Left lung (tissue), 4 donors: ENCODE measurements at regions not wholly inside any gene's neighbourhood (a gene's known extent, or its start where the extent isn't known, plus 50 kb on each side); places are given as distances from the start of the nearest gene placed in this dataset.

ENCODE experiments used
- ATAC-seq: fragments of 200-7000 bp; cut with Tn5 transposase; one replicate; pipeline ENCODE4 v1.9.1; 2020; ENCODE audit warnings: moderate library complexity
- DNase-seq, 4 donors: peaks; one replicate each; pipeline ENCODE4 v3.0.0-alpha.2; 2013 to 2020
- H3K27ac ChIP-seq, 2 donors: fragments of 200-600 bp; sonication (generic) in 1 of 2; one replicate each; pipeline versions ENCODE4 v1.5.0 to v1.8.0; 2020 to 2021
- H3K27me3 ChIP-seq, 2 donors: fragments of 200-600 bp; sonication (generic) in 1 of 2; one replicate each; pipeline versions ENCODE4 v1.5.0 to v1.8.0; 2020 to 2021
- H3K36me3 ChIP-seq, 2 donors: fragments of 200-600 bp; sonication (generic) in 1 of 2; one replicate each; pipeline versions ENCODE4 v1.5.0 to v1.8.0; 2020 to 2021
- H3K4me1 ChIP-seq, 2 donors: fragments of 200-600 bp; one replicate each; pipeline ENCODE4 v1.8.0; 2021
- H3K4me3 ChIP-seq, 2 donors: fragments of 200-600 bp; sonication (generic) in 1 of 2; one replicate each; pipeline versions ENCODE4 v1.5.0 to v1.8.0; 2020 to 2021; ENCODE audit warnings: mild to moderate bottlenecking in 1 of 2
- H3K9me3 ChIP-seq, 2 donors: fragments of 200-600 bp; sonication (generic) in 1 of 2; one replicate each; pipeline versions ENCODE4 v1.5.0 to v1.8.0; 2020 to 2021
- intact Hi-C, 2 donors: fragments of 100-400 bp; cut with DNase I; formaldehyde crosslinking; loops; one replicate each; pipeline versions ENCODE4 v1.11.2 to v1.14.2; 2022
- TF ChIP-seq, protein P1 (sequence below), 2 donors: fragments of 200-600 bp; sonication (generic) in 1 of 2; IDR thresholded peaks; one replicate each; pipeline versions ENCODE4 v1.5.0 to v1.8.0; 2021; ENCODE audit warnings: antibody characterized with exemption in 2 of 2
- donor health status: DM: no; HTN: yes; CAD: no.
- donor health status: DM: no; HTN: no; CAD: no.

GRCh38 chr1:95406279-95406678 lies 172.3 kb downstream of the RWDD3 start:
- Histone ChIP-seq H3K4me1 (no peaks in the 10 kb centered on the region), H3K4me3 (no peak overlapping the region), H3K27ac (no peak overlapping the region), H3K36me3 (no peaks in the 10 kb centered on the region), H3K9me3 (peaks cover 0 to 10% of the 10 kb centered on the region in 2 donors), H3K27me3 (no peaks in the 10 kb centered on the region)
- DNase-seq (no peak), ATAC-seq (no peak)
- intact Hi-C loops, result no loop called here
- TF ChIP-seq, protein P1, sequence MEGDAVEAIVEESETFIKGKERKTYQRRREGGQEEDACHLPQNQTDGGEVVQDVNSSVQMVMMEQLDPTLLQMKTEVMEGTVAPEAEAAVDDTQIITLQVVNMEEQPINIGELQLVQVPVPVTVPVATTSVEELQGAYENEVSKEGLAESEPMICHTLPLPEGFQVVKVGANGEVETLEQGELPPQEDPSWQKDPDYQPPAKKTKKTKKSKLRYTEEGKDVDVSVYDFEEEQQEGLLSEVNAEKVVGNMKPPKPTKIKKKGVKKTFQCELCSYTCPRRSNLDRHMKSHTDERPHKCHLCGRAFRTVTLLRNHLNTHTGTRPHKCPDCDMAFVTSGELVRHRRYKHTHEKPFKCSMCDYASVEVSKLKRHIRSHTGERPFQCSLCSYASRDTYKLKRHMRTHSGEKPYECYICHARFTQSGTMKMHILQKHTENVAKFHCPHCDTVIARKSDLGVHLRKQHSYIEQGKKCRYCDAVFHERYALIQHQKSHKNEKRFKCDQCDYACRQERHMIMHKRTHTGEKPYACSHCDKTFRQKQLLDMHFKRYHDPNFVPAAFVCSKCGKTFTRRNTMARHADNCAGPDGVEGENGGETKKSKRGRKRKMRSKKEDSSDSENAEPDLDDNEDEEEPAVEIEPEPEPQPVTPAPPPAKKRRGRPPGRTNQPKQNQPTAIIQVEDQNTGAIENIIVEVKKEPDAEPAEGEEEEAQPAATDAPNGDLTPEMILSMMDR (IDR thresholded peaks at IDR 0.05), result no peak

- peaks cover 0 to 10% of the 10 kb centered on the region in 2 donors for H3K9me3 ChIP-seq
- ATAC-seq, result no peak
- intact Hi-C loops, result no loop called here
- H3K4me3 ChIP-seq, result no peak overlapping the region
- no peaks in the 10 kb centered on the region for H3K36me3 ChIP-seq
- DNase-seq, result no peak
- no peaks in the 10 kb centered on the region for H3K27me3 ChIP-seq
- H3K27ac ChIP-seq, result no peak overlapping the region
- TF ChIP-seq, protein P1 (IDR thresholded peaks at IDR 0.05), result no peak
- H3K4me1 ChIP-seq, result no peaks in the 10 kb centered on the region
Observed at GRCh38 chr1:95407131-95407885, 173.3 kb downstream of the RWDD3 start.

- H3K9me3 ChIP-seq, result peaks cover 0 to 10% of the 10 kb centered on the region in 2 donors
- H3K4me1 ChIP-seq, result no peaks in the 10 kb centered on the region
- DNase-seq, result no peak
- H3K27ac ChIP-seq, result no peak overlapping the region
- no peak overlapping the region for H3K4me3 ChIP-seq
- no peaks in the 10 kb centered on the region for H3K27me3 ChIP-seq
- ATAC-seq, result no peak
- intact Hi-C loops, result no loop called here
- TF ChIP-seq, protein P1 (IDR thresholded peaks at IDR 0.05), result no peak
- H3K36me3 ChIP-seq, result no peaks in the 10 kb centered on the region
Observed at GRCh38 chr1:95407886-95408291, 173.9 kb downstream of the RWDD3 start.

- TF ChIP-seq, protein P1 (IDR thresholded peaks at IDR 0.05), result no peak
- Histone ChIP-seq H3K27ac (no peak overlapping the region), H3K27me3 (no peaks in the 10 kb centered on the region), H3K4me1 (no peaks in the 10 kb centered on the region), H3K9me3 (peaks cover 0 to 9% of the 10 kb centered on the region in 2 donors), H3K36me3 (no peaks in the 10 kb centered on the region), H3K4me3 (no peak overlapping the region)
- intact Hi-C loops, result no loop called here
- ATAC-seq (no peak), DNase-seq (no peak)
Observed at GRCh38 chr1:95408507-95409136, 174.6 kb downstream of the RWDD3 start.

- TF ChIP-seq, protein P1 (IDR thresholded peaks at IDR 0.05), result no peak
- DNase-seq, result no peak
- H3K4me1 ChIP-seq, result no peaks in the 10 kb centered on the region
- no peak overlapping the region for H3K27ac ChIP-seq
- peaks cover 0 to 2% of the 10 kb centered on the region in 2 donors for H3K9me3 ChIP-seq
- no peaks in the 10 kb centered on the region for H3K36me3 ChIP-seq
- ATAC-seq, result no peak
- H3K27me3 ChIP-seq, result no peaks in the 10 kb centered on the region
- no peak overlapping the region for H3K4me3 ChIP-seq
- intact Hi-C loops, result no loop called here
Observed at GRCh38 chr1:95409276-95409675, 175.3 kb downstream of the RWDD3 start.
